DND-41 (cell line): ENCODE measurements at regions not wholly inside any gene's neighbourhood (a gene's known extent, or its start where the extent isn't known, plus 50 kb on each side); places are given as distances from the start of the nearest gene placed in this dataset.

ENCODE experiments used
- EZH2 ChIP-seq: IDR thresholded peaks from 3 replicates; pipeline ENCODE4 v1.6.1; 2012; ENCODE audit warnings: borderline replicate concordance, low read depth, mild to moderate bottlenecking, moderate library complexity, low read length, inconsistent platforms; ENCODE audit not compliant: severe bottlenecking
- TF ChIP-seq, protein P1 (sequence below): IDR thresholded peaks from 2 replicates; pipeline ENCODE4 v1.5.1; 2012; ENCODE audit warnings: borderline replicate concordance, low read length, moderate library complexity, mild to moderate bottlenecking; ENCODE audit not compliant: poor library complexity, severe bottlenecking; ENCODE audit errors: extremely low read depth

DNA sequence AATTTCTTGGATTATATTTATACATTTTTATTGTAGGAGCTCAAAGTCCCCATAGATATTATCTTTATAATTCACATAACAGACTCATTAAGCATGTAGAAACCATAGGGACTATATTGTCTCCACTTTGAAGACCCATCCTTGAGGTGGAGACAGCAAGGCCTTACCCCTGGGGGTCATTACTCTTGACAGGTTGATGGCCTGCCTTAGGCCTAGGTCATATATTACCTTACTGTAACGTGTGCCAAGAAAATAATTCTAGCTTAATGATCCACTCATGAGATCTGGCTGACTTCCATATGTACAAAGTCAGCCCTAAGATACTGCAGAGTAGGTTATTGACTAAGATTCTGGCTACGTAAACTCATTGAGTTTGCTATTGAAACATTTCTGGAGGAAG, 65.4 kb upstream of the GLS start:
- TF ChIP-seq EZH2, result no peak
- TF ChIP-seq, protein P1, sequence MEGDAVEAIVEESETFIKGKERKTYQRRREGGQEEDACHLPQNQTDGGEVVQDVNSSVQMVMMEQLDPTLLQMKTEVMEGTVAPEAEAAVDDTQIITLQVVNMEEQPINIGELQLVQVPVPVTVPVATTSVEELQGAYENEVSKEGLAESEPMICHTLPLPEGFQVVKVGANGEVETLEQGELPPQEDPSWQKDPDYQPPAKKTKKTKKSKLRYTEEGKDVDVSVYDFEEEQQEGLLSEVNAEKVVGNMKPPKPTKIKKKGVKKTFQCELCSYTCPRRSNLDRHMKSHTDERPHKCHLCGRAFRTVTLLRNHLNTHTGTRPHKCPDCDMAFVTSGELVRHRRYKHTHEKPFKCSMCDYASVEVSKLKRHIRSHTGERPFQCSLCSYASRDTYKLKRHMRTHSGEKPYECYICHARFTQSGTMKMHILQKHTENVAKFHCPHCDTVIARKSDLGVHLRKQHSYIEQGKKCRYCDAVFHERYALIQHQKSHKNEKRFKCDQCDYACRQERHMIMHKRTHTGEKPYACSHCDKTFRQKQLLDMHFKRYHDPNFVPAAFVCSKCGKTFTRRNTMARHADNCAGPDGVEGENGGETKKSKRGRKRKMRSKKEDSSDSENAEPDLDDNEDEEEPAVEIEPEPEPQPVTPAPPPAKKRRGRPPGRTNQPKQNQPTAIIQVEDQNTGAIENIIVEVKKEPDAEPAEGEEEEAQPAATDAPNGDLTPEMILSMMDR, result no peak
